NT2/D1 (cell line): ENCODE measurements at regions not wholly inside any gene's neighbourhood (a gene's known extent, or its start where the extent isn't known, plus 50 kb on each side); places are given as distances from the start of the nearest gene placed in this dataset.

Experiments used
- YY1 ChIP-seq: IDR thresholded peaks from 2 replicates; pipeline ENCODE4 v1.6.1; 2011; ENCODE audit not compliant: insufficient read length, insufficient read depth
- ZNF274 ChIP-seq: IDR thresholded peaks from 2 replicates; pipeline ENCODE4 v1.6.1; 2011; ENCODE audit warnings: mild to moderate bottlenecking, low read depth, low read length

- no peak for TF ChIP-seq YY1
- no peak for TF ChIP-seq ZNF274
These were observed 98.1 kb upstream of the IGSF21 start for GRCh38 chr1:18009478-18009961.
